HEK293T (cell line): ENCODE measurements at regions not wholly inside any gene's neighbourhood (a gene's known extent, or its start where the extent isn't known, plus 50 kb on each side); places are given as distances from the start of the nearest gene placed in this dataset.

Experiments
- FOXK2 ChIP-seq: fragments of 450-650 bp; IDR thresholded peaks from 2 replicates; pipeline ENCODE4 v1.6.1; 2016; ENCODE audit warnings: mild to moderate bottlenecking
- HDGF ChIP-seq: fragments of 450-650 bp; IDR thresholded peaks from 2 replicates; pipeline ENCODE4 v1.6.1; 2017; ENCODE audit warnings: antibody characterized with exemption, borderline replicate concordance
- LEF1 ChIP-seq: fragments of 450-650 bp; IDR thresholded peaks from 2 replicates; pipeline ENCODE4 v1.6.1; 2017; ENCODE audit warnings: mild to moderate bottlenecking, borderline replicate concordance
- SUZ12 ChIP-seq: fragments of 450-650 bp; IDR thresholded peaks from 2 replicates; pipeline ENCODE4 v1.6.1; 2016; ENCODE audit warnings: mild to moderate bottlenecking
- TARDBP ChIP-seq: fragments of 450-650 bp; IDR thresholded peaks from 2 replicates; pipeline ENCODE4 v1.6.1; 2016

DNA sequence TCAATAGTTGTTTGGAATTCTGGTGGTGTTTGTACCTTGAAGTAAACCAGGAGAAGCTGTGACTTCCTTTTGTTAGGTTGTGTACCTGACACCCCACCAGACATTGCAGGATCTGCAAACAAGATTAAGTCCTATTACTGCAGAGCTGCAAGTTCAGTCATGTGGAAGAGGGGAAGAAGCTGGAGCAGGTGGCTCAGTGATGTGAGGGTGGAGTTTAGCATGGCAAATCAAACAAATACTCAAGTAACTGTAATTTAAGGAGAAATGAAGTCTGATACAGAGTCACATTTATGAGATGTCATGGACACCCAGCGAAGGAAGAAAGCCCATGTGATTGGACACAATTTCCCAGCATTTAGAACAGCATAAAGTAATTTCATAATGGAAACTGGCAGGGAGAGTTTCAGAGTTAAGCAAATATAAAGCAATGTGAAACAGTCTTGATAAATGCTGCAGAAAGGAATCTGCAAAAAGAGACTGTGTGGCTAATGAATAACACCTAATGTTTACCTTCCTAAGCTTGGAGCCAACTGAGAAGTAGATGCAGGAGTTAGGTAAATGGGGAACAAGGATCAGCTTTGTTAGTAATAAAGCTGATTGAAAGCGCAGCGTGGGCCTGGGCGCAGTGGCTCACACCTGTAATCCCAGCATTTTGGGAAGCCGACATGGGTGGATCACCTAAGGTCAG lies 249.1 kb downstream of the GBA3 start:
- TF ChIP-seq HDGF = no peak
- TF ChIP-seq SUZ12 = no peak
- no peak for TF ChIP-seq FOXK2
- TF ChIP-seq TARDBP = no peak
- TF ChIP-seq LEF1 = no peak
